Heart left ventricle (tissue), 16 donors: ENCODE measurements at regions not wholly inside any gene's neighbourhood (a gene's known extent, or its start where the extent isn't known, plus 50 kb on each side); places are given as distances from the start of the nearest gene placed in this dataset.

Experiments
- ATAC-seq, 4 donors: fragments of 200-7000 bp; cut with Tn5 transposase; one replicate each; pipeline ENCODE4 v1.9.1; 2020 to 2022; ENCODE audit warnings: moderate library complexity in 4 of 4, mild to moderate bottlenecking in 3 of 4, moderate number of reproducible peaks in 1 of 4
- DNase-seq, 5 donors: peaks; one replicate each; pipeline ENCODE4 v3.0.0-alpha.2; 2020
- H3K27ac ChIP-seq, 12 donors: fragments of 200-600 bp; sonication (generic) in 4 of 12; one replicate each; pipeline versions ENCODE4 v1.5.0 to v1.8.0; 2016 to 2022; ENCODE audit warnings: mild to moderate bottlenecking in 2 of 12
- H3K27me3 ChIP-seq, 9 donors: fragments of 200-600 bp; sonication (generic) in 2 of 9; one replicate each; pipeline versions ENCODE4 v1.5.1 to v1.8.0; 2016 to 2022; ENCODE audit warnings: mild to moderate bottlenecking in 3 of 9
- H3K36me3 ChIP-seq, 9 donors: fragments of 200-600 bp; sonication (generic) in 2 of 9; one replicate each; pipeline versions ENCODE4 v1.5.0 to v1.8.0; 2018 to 2022; ENCODE audit warnings: mild to moderate bottlenecking in 2 of 9
- H3K4me1 ChIP-seq, 12 donors: fragments of 200-600 bp; sonication (generic) in 4 of 12; one replicate each; pipeline versions ENCODE4 v1.5.0 to v1.8.0; 2016 to 2022; ENCODE audit warnings: mild to moderate bottlenecking in 3 of 12
- H3K4me3 ChIP-seq, 12 donors: fragments of 200-600 bp; sonication (generic) in 4 of 12; one replicate each; pipeline versions ENCODE4 v1.5.0 to v1.8.0; 2017 to 2022; ENCODE audit warnings: mild to moderate bottlenecking in 9 of 12, moderate library complexity in 4 of 12
- H3K9me3 ChIP-seq, 12 donors: fragments of 200-600 bp; sonication (generic) in 4 of 12; one replicate each; pipeline versions ENCODE4 v1.5.0 to v1.8.0; 2016 to 2022; ENCODE audit warnings: mild to moderate bottlenecking in 1 of 12
- CTCF ChIP-seq, 12 donors: fragments of 200-600 bp; sonication (generic) in 4 of 12; IDR thresholded peaks; one replicate each; pipeline versions ENCODE4 v1.5.0 to v1.8.0; 2018 to 2022; ENCODE audit warnings: antibody characterized with exemption in 12 of 12, mild to moderate bottlenecking in 5 of 12
- POLR2A ChIP-seq, 2 donors: fragments of 450-650 bp; IDR thresholded peaks; one replicate each; pipeline ENCODE4 v1.6.1; 2017; ENCODE audit warnings: antibody characterized with exemption in 2 of 2, mild to moderate bottlenecking in 2 of 2, moderate library complexity in 2 of 2
- WGBS, 4 donors: extraction: QIAGEN DNeasy Blood & Tissue Kit in 2 of 4; methylation state at CpG; one replicate each; pipeline versions ENCODE4 v1.1.5 to v1.1.7; 2013 to 2018; 5-methylcytosine and 5-hydroxymethylcytosine counted together
- intact Hi-C, 10 donors: fragments of 100-400 bp; cut with DNase I; formaldehyde crosslinking; loops; one replicate each; pipeline versions ENCODE4 v1.11.1 to v1.14.2; 2022
- donor health status: ischemic (EF 13 %, LVEDD 7.1; RV severe dilation, severe dysfunction).
- donor health status: healthy with polysubstance abuse.
- donor health status: DM: no; HTN: yes; CAD: no.
- donor health status: DM: no; HTN: no; CAD: no.
- donor health status: ischemic (EF 25% LVEDD 6.9; RV normal size, moderate dysfunction).
- donor health status: ischemic (EF 25% LVEDD 5.7; RV mildly dilated, moderate dysfunction).
- donor health status: healthy.
- donor health status: DM: yes; HTN: yes; CAD: no.
- donor health status: ischemic (EF 35%, LVEDD 5.7; RV mildly dilated, moderate dysfunction).
- donor health status: nonischemic (EF 11% LVEDD 7.7; RV severe dilation, severe dysfunction).
- donor health status: DM: yes; HTN: yes; CAD: no.
- donor health status: PGD.
- donor health status: ischemic (EF 29% LVEDD 5.4; RV normal size, mild dysfunction).
- donor health status: nonischemic (EF 23%, LVEDD 6.1; RV moderate dilation, normal function).

GRCh38 chr4:84243685-84244084, 255.4 kb downstream of the NKX6-1 start:
- no peaks in the 10 kb centered on the region for H3K4me1 ChIP-seq
- no peaks in the 10 kb centered on the region for H3K36me3 ChIP-seq
- ATAC-seq: no peak
- H3K4me3 ChIP-seq: no peak overlapping the region
- H3K27me3 ChIP-seq: no peaks in the 10 kb centered on the region
- 89 to 91% (median 91%) methylated on average over 14 of the region's 14 CpGs for WGBS, 4 donors
- H3K9me3 ChIP-seq: no peaks in the 10 kb centered on the region
- DNase-seq: no peak
- no peak for TF ChIP-seq CTCF (IDR thresholded peaks at IDR 0.05)
- no peak for TF ChIP-seq POLR2A (IDR thresholded peaks at IDR 0.05)
- intact Hi-C loops: no loop called here
- H3K27ac ChIP-seq: no peak overlapping the region

- ATAC-seq: no peak
Observed at GRCh38 chr4:84239278-84239845, 259.7 kb downstream of the NKX6-1 start.

GRCh38 chr4:84238247-84239090, 260.6 kb downstream of the NKX6-1 start:
- H3K27ac ChIP-seq: no peak overlapping the region
- TF ChIP-seq POLR2A (IDR thresholded peaks at IDR 0.05): no peak
- no peak for TF ChIP-seq CTCF (IDR thresholded peaks at IDR 0.05)
- H3K27me3 ChIP-seq: no peaks in the 10 kb centered on the region
- no peaks in the 10 kb centered on the region for H3K36me3 ChIP-seq
- H3K9me3 ChIP-seq: peaks cover 0 to 5% (median 0%) of the 10 kb centered on the region in 12 donors
- H3K4me1 ChIP-seq: no peaks in the 10 kb centered on the region
- H3K4me3 ChIP-seq: no peak overlapping the region
- no peak for DNase-seq
- no peak for ATAC-seq
- intact Hi-C loops: no loop called here
- 55 to 64% (median 59%) methylated on average over 7 of the region's 7 CpGs for WGBS, 4 donors

More at GRCh38 chr4:84239278-84239845, 259.7 kb downstream of the NKX6-1 start:
- 52 to 61% (median 55%) methylated on average over 4 of the region's 4 CpGs for WGBS, 4 donors
- H3K27ac ChIP-seq: no peak overlapping the region
- no peak for DNase-seq
- no peak overlapping the region for H3K4me3 ChIP-seq
- TF ChIP-seq CTCF (IDR thresholded peaks at IDR 0.05) (no peak), POLR2A (IDR thresholded peaks at IDR 0.05) (no peak)
- intact Hi-C loops: no loop called here
- no peaks in the 10 kb centered on the region for H3K4me1 ChIP-seq
- no peaks in the 10 kb centered on the region for H3K27me3 ChIP-seq
- peaks cover 0 to 5% (median 0%) of the 10 kb centered on the region in 12 donors for H3K9me3 ChIP-seq
- no peaks in the 10 kb centered on the region for H3K36me3 ChIP-seq

- no peak for ATAC-seq
Observed at GRCh38 chr4:84237008-84237407, 262.1 kb downstream of the NKX6-1 start.

More at GRCh38 chr4:84237008-84237407, 262.1 kb downstream of the NKX6-1 start:
- TF ChIP-seq POLR2A (IDR thresholded peaks at IDR 0.05) (no peak), CTCF (IDR thresholded peaks at IDR 0.05) (no peak)
- Histone ChIP-seq H3K27ac (no peak overlapping the region), H3K9me3 (peaks cover 0 to 5% (median 0%) of the 10 kb centered on the region in 12 donors), H3K27me3 (no peaks in the 10 kb centered on the region), H3K4me3 (no peak overlapping the region), H3K36me3 (no peaks in the 10 kb centered on the region), H3K4me1 (no peaks in the 10 kb centered on the region)
- WGBS, 4 donors: 60 to 71% (median 66%) methylated on average over 4 of the region's 4 CpGs
- DNase-seq: no peak
- intact Hi-C loops: no loop called here
